Lung (tissue), 11 donors: ENCODE measurements at regions not wholly inside any gene's neighbourhood (a gene's known extent, or its start where the extent isn't known, plus 50 kb on each side); places are given as distances from the start of the nearest gene placed in this dataset.

Source experiments
- ATAC-seq: fragments of 200-7000 bp; cut with Tn5 transposase; one replicate; pipeline ENCODE4 v1.9.1; 2020; ENCODE audit warnings: moderate number of reproducible peaks; ENCODE audit not compliant: insufficient read depth, low FRiP score
- DNase-seq, 3 donors: peaks; one replicate each; pipeline ENCODE4 v3.0.0-alpha.2; 2013 to 2017
- H3K27ac ChIP-seq, 2 donors: one replicate each; pipeline ENCODE4 v1.5.1; 2013; ENCODE audit warnings: mild to moderate bottlenecking in 2 of 2, moderate library complexity in 2 of 2, control low read depth in 1 of 2, inconsistent platforms in 1 of 2, low read depth in 1 of 2, low read length in 1 of 2
- H3K27me3 ChIP-seq, 3 donors: one replicate each; pipeline ENCODE4 v1.5.1; 2013; ENCODE audit warnings: low read length in 2 of 3; ENCODE audit not compliant: control insufficient read depth in 3 of 3, insufficient read depth in 3 of 3
- H3K36me3 ChIP-seq, 4 donors: one replicate each; pipeline ENCODE4 v1.5.1; 2013; ENCODE audit warnings: low read length in 4 of 4, mild to moderate bottlenecking in 1 of 4, moderate library complexity in 1 of 4; ENCODE audit not compliant: control insufficient read depth in 4 of 4, insufficient read depth in 4 of 4
- H3K4me1 ChIP-seq, 5 donors: one replicate each; pipeline ENCODE4 v1.5.1; 2013; ENCODE audit warnings: low read length in 5 of 5, mild to moderate bottlenecking in 2 of 5, moderate library complexity in 1 of 5; ENCODE audit not compliant: control insufficient read depth in 5 of 5, insufficient read depth in 5 of 5
- H3K4me3 ChIP-seq: one replicate; pipeline ENCODE4 v1.5.1; 2013; ENCODE audit warnings: mild to moderate bottlenecking, control low read depth, moderate library complexity
- H3K9ac ChIP-seq, 2 donors: one replicate each; pipeline ENCODE4 v1.5.1; 2013; ENCODE audit warnings: low read length in 2 of 2, control low read depth in 1 of 2; ENCODE audit not compliant: insufficient read depth in 1 of 2
- H3K9me3 ChIP-seq, 4 donors: one replicate each; pipeline ENCODE4 v1.5.1; 2013; ENCODE audit warnings: low read length in 3 of 4, mild to moderate bottlenecking in 1 of 4, moderate library complexity in 1 of 4; ENCODE audit not compliant: control insufficient read depth in 4 of 4, insufficient read depth in 3 of 4
- WGBS, 2 donors: extraction: QIAGEN DNeasy Blood & Tissue Kit; methylation state at CpG; one replicate each; pipeline ENCODE4 v1.1.7; 2013; 5-methylcytosine and 5-hydroxymethylcytosine counted together
- TF ChIP-seq, protein P1 (sequence below): IDR thresholded peaks from 2 replicates; pipeline ENCODE4 v1.5.1; 2012; ENCODE audit warnings: mild to moderate bottlenecking; ENCODE audit errors: control extremely low read depth, extremely low read depth
- donor health status: control.
- donor health status: control.
- donor health status: Bipolar disorder and iron deficiency.
- donor health status: healthy.
- donor health status: DM: yes; HTN: yes; CAD: no.

DNA sequence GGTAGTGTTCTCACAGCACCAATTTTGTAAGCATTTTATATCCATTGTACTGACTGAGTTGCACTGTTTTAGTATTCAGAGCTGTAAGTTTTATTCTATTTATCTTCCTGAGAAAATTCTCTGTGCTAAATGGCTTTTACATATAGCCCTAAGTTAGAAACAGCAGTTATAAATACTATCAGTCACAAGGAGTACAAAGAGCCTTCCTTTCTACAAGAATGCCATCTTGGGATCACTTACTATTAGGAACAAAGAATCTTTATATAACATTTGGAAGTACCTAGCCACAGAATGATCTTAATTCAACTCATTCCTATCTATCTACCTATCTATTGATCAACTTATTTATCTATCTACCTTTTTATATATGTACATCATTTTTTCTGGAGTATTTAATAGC, 423.9 kb upstream of the RGS18 start:
- H3K4me1 ChIP-seq: no peaks in the 10 kb centered on the region
- no peaks in the 10 kb centered on the region for H3K9me3 ChIP-seq
- no peaks in the 10 kb centered on the region for H3K27me3 ChIP-seq
- no peak overlapping the region for H3K9ac ChIP-seq
- no peaks in the 10 kb centered on the region for H3K36me3 ChIP-seq
- no peak overlapping the region for H3K27ac ChIP-seq
- TF ChIP-seq, protein P1, sequence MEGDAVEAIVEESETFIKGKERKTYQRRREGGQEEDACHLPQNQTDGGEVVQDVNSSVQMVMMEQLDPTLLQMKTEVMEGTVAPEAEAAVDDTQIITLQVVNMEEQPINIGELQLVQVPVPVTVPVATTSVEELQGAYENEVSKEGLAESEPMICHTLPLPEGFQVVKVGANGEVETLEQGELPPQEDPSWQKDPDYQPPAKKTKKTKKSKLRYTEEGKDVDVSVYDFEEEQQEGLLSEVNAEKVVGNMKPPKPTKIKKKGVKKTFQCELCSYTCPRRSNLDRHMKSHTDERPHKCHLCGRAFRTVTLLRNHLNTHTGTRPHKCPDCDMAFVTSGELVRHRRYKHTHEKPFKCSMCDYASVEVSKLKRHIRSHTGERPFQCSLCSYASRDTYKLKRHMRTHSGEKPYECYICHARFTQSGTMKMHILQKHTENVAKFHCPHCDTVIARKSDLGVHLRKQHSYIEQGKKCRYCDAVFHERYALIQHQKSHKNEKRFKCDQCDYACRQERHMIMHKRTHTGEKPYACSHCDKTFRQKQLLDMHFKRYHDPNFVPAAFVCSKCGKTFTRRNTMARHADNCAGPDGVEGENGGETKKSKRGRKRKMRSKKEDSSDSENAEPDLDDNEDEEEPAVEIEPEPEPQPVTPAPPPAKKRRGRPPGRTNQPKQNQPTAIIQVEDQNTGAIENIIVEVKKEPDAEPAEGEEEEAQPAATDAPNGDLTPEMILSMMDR: no peak
- H3K4me3 ChIP-seq: no peak overlapping the region
- DNase-seq: no peak
- ATAC-seq: no peak

DNA sequence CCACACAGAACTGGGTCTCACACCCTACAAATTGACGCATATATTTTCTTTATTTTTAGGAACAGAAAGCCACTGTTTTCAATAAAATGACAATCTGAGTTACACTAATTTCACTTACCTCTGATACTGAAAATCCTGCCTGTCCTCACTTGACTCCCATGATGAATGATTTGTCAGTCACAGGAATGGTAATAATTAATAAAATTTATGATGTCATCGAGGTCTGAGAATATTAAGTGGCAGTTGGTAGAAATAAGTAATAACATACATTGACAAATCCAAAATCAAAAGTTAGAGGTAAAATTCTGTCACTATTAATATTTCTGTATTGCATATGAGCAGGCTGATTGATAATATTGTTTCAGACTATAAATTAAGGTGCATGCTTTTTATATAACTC, 418.7 kb upstream of the RGS18 start:
- DNase-seq (no peak), ATAC-seq (no peak)
- H3K27ac ChIP-seq: no peak overlapping the region
- TF ChIP-seq, protein P1: no peak
- no peaks in the 10 kb centered on the region for H3K4me1 ChIP-seq
- H3K9ac ChIP-seq: no peak overlapping the region
- H3K9me3 ChIP-seq: no peaks in the 10 kb centered on the region
- H3K36me3 ChIP-seq: no peaks in the 10 kb centered on the region
- no peak overlapping the region for H3K4me3 ChIP-seq
- H3K27me3 ChIP-seq: no peaks in the 10 kb centered on the region
- WGBS, 2 donors: 84 to 93% methylated on average over 2 of the region's 2 CpGs

DNA sequence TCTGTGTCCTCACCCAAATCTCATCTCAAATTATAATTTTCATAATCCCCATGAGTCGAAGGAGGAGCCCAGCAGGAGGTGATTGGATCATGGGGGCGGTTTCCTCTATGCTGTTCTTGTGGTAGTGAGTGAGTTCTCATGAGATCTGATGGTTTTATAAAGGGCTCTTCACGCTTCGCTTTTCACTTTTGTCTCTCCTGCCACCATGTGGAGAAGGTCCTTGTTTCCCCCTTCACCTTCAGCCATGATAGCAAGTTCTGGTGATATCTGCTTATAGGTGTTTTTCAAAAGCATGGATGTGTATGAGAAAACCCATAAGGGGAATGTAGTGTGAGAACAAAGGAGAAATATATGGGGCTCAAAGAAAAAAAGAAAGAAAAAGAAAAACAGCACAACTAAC, 405.9 kb upstream of the RGS18 start:
- Histone ChIP-seq H3K27ac (no peak overlapping the region), H3K27me3 (no peaks in the 10 kb centered on the region), H3K36me3 (no peaks in the 10 kb centered on the region), H3K9me3 (no peaks in the 10 kb centered on the region), H3K4me1 (no peaks in the 10 kb centered on the region), H3K9ac (no peak overlapping the region), H3K4me3 (no peak overlapping the region)
- DNase-seq: peak in 1 of 3 donors; percentile 1
- TF ChIP-seq, protein P1: no peak
- ATAC-seq: no peak
- WGBS, 2 donors: 90 to 94% methylated on average over 4 of the region's 4 CpGs

DNA sequence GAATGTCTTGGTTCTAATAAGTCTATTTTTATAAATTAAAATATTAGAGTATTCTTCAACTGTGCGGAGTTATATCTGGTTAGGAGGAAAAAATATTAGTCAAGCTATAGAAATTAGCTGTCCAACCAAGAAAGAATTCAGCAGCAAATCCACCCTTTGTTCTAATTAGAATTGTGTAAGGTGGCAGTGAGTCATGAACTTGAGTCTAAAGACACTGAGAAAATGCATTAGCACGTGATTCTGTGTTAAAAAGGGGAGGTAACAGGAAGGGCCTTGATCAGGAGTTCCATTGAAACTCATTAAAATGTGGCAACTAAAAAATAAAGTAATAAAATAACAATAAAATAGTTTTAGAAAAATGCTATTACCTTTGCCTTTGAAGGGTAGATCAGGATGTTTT, 398.2 kb upstream of the RGS18 start:
- H3K4me1 ChIP-seq: no peaks in the 10 kb centered on the region
- H3K9me3 ChIP-seq: no peaks in the 10 kb centered on the region
- no peak overlapping the region for H3K9ac ChIP-seq
- TF ChIP-seq, protein P1: no peak
- no peak for DNase-seq
- H3K4me3 ChIP-seq: no peak overlapping the region
- H3K27me3 ChIP-seq: no peaks in the 10 kb centered on the region
- no peaks in the 10 kb centered on the region for H3K36me3 ChIP-seq
- 62 to 86% methylated on average over 2 of the region's 2 CpGs for WGBS, 2 donors
- no peak for ATAC-seq
- H3K27ac ChIP-seq: no peak overlapping the region
